ENCODE measurements at regions not wholly inside any gene's neighbourhood (a gene's known extent, or its start where the extent isn't known, plus 50 kb on each side); places are given as distances from the start of the nearest gene placed in this dataset.

- H3K4me3 ChIP-seq (replicated peaks; ENCODE audit: low read depth, low read length), result no peak overlapping the region
- no peak for TF ChIP-seq CTCF (IDR thresholded peaks at IDR 0.05; ENCODE audit: low read depth, low read length, missing control alignments)
- DNase-seq (ENCODE audit: extremely low read depth, low read depth), result no peak
Observed at GRCh38 chr12:92002673-92003382, 142.8 kb downstream of the BTG1 start.

- DNase-seq (ENCODE audit: extremely low read depth, low read depth), result no peak
- no peak overlapping the region for H3K4me3 ChIP-seq (replicated peaks; ENCODE audit: low read depth, low read length)
- no peak for TF ChIP-seq CTCF (IDR thresholded peaks at IDR 0.05; ENCODE audit: low read depth, low read length, missing control alignments)
Observed at GRCh38 chr12:92002195-92002649, 143.4 kb downstream of the BTG1 start.

GRCh38 chr12:92000597-92000996 lies 145.0 kb downstream of the BTG1 start:
- no peak for TF ChIP-seq CTCF (IDR thresholded peaks at IDR 0.05; ENCODE audit: low read depth, low read length, missing control alignments)
- no peak overlapping the region for H3K4me3 ChIP-seq (replicated peaks; ENCODE audit: low read depth, low read length)
- DNase-seq (ENCODE audit: extremely low read depth, low read depth), result no peak

- no peak for DNase-seq (ENCODE audit: extremely low read depth, low read depth)
- H3K4me3 ChIP-seq (replicated peaks; ENCODE audit: low read depth, low read length), result no peak overlapping the region
- no peak for TF ChIP-seq CTCF (IDR thresholded peaks at IDR 0.05; ENCODE audit: low read depth, low read length, missing control alignments)
Observed at GRCh38 chr12:91999823-92000222, 145.8 kb downstream of the BTG1 start.

GRCh38 chr12:91998316-91998715 lies 147.3 kb downstream of the BTG1 start:
- no peak for TF ChIP-seq CTCF (IDR thresholded peaks at IDR 0.05; ENCODE audit: low read depth, low read length, missing control alignments)
- H3K4me3 ChIP-seq (replicated peaks; ENCODE audit: low read depth, low read length), result no peak overlapping the region
- DNase-seq (ENCODE audit: extremely low read depth, low read depth), result no peak

- TF ChIP-seq CTCF (IDR thresholded peaks at IDR 0.05; ENCODE audit: low read depth, low read length, missing control alignments), result no peak
- DNase-seq (ENCODE audit: extremely low read depth, low read depth), result no peak
- H3K4me3 ChIP-seq (replicated peaks; ENCODE audit: low read depth, low read length), result no peak overlapping the region
Observed at GRCh38 chr12:91994208-91994797, 151.3 kb downstream of the BTG1 start.

Data from HFF-Myc (cell line).